ENCODE measurements at regions not wholly inside any gene's neighbourhood (a gene's known extent, or its start where the extent isn't known, plus 50 kb on each side); places are given as distances from the start of the nearest gene placed in this dataset.
"Not testable (repeated sequence)": the region's sequence is repeated elsewhere in the genome, so short reads cannot be mapped to it uniquely, and the experiment has no call there.

DNA sequence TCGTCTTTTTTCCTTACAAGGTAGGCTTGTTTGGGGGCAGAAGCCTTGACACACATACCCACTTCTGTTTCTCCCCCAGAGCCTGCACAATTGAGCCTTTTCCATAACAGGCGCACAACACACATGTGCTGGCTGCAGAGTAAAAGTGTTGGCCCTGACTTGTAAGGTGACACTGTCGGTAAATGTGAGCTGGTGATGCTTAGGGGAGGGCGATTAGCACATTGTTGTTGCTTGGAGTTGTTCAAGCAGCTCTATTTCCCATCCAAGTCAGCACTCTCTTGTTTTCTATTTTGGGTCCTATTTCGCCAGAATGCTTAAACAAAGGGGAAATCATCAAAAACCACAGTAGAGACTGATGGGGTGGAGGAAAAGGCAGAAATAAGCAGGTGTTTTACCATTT is 51.9 kb upstream of the PTPRJ start:
- no peaks in the 10 kb centered on the region for H3K9me3 ChIP-seq (ENCODE audit: control insufficient read depth, low read depth, low read length)
- 83% methylated on average over 1 of the region's 5 CpGs for WGBS (ENCODE audit: insufficient coverage, low lambda C conversion rate)

DNA sequence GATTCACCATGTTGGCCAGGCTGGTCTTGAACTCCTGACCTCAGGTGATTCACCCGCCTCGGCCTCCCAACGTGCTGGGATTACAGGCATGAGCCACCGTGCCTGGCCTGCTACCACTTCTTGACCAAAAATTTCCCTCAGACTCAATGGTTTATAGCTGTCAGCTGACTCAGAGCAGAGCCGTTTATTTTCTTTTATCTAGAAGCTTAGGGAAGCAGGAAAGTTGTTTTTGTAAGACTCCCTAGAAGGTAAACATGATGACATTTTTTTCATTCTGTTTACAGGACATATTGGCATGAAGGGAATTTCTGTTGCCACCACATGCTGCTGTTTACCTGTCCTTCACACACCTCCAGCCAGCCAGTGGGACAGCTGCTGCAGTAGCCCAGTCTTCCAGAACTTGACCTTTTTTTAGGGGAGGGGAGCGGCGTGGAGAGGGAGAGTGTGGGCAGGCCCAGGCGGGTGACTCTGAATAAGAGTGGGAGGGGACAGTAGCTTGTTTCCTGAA is 56.1 kb upstream of the PTPRJ start:
- no peaks in the 10 kb centered on the region for H3K9me3 ChIP-seq (ENCODE audit: control insufficient read depth, low read depth, low read length)
- no peak overlapping the region for H3K4me3 ChIP-seq (ENCODE audit: low read length)
- no peaks in the 10 kb centered on the region for H3K36me3 ChIP-seq (ENCODE audit: control insufficient read depth, insufficient read depth, low read length)
- no peaks in the 10 kb centered on the region for H3K4me1 ChIP-seq (ENCODE audit: control insufficient read depth, insufficient read depth, low read length)
- DNase-seq: no peak
- H3K27ac ChIP-seq (ENCODE audit: low read length): no peak overlapping the region
- no peaks in the 10 kb centered on the region for H3K27me3 ChIP-seq (ENCODE audit: control insufficient read depth, insufficient read depth, low read length)
- no CpG with 5 or more reads among the region's 8 CpGs for WGBS (ENCODE audit: insufficient coverage, low lambda C conversion rate)

More for the DNA sequence above, 51.9 kb upstream of the PTPRJ start:
- DNase-seq: no peak
- Histone ChIP-seq H3K27me3 (ENCODE audit: control insufficient read depth, insufficient read depth, low read length) (no peaks in the 10 kb centered on the region), H3K27ac (ENCODE audit: low read length) (no peak overlapping the region), H3K4me3 (ENCODE audit: low read length) (no peak overlapping the region), H3K4me1 (ENCODE audit: control insufficient read depth, insufficient read depth, low read length) (no peaks in the 10 kb centered on the region), H3K36me3 (ENCODE audit: control insufficient read depth, insufficient read depth, low read length) (no peaks in the 10 kb centered on the region)

DNA sequence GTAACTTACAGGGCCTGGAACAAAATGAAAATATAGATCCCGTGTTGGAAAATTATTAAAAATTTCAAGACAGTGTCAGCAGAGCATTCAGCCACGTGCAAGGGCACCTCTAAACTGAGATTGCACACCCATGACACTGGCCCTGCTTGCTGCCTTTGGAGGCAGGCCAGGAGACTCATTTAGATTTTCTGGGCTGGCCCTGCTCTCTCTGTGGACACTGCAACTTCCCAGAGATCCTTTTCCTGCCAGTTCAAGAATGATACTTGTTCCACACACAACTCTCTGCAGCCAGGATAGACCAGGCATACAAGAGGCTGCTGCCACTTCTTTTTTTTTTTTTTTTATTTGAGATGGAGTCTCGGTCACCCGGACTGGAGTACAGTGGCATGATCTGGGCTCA is 56.7 kb upstream of the PTPRJ start:
- no peak overlapping the region for H3K27ac ChIP-seq (ENCODE audit: low read length)
- WGBS (ENCODE audit: insufficient coverage, low lambda C conversion rate): no CpG with 5 or more reads among the region's 4 CpGs

DNA sequence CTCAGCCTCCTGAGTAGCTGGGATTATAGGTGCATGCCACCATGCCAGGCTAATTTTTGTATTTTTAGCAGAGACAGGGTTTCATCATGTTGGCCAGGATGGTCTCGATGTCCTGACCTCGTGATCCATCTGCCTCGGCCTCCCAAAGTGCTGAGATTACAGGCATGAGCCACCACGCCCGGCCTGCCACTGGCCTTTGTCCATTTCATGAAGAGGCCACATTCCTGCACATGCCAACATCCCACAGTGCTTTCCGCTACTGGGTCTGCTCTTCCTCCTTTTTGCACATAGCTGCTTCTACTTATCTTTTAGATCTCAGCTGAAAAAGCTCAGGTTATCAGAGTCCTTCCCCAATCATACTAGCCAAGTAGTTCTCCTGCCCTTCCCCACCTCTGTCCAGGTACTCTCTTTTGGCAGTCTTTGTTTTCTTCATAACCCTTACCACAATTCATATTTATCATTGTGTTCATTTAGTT is 59.2 kb upstream of the PTPRJ start:
- H3K4me1 ChIP-seq (ENCODE audit: control insufficient read depth, insufficient read depth, low read length); H3K4me3 ChIP-seq (ENCODE audit: low read length); H3K27ac ChIP-seq (ENCODE audit: low read length); H3K36me3 ChIP-seq (ENCODE audit: control insufficient read depth, insufficient read depth, low read length); H3K27me3 ChIP-seq (ENCODE audit: control insufficient read depth, insufficient read depth, low read length); H3K9me3 ChIP-seq (ENCODE audit: control insufficient read depth, low read depth, low read length); DNase-seq: not testable (repeated sequence)
- WGBS (ENCODE audit: insufficient coverage, low lambda C conversion rate): no CpG with 5 or more reads among the region's 6 CpGs

More for the DNA sequence above, 56.7 kb upstream of the PTPRJ start:
- no peaks in the 10 kb centered on the region for H3K4me1 ChIP-seq (ENCODE audit: control insufficient read depth, insufficient read depth, low read length)
- no peaks in the 10 kb centered on the region for H3K9me3 ChIP-seq (ENCODE audit: control insufficient read depth, low read depth, low read length)
- H3K4me3 ChIP-seq (ENCODE audit: low read length): no peak overlapping the region
- H3K27me3 ChIP-seq (ENCODE audit: control insufficient read depth, insufficient read depth, low read length): no peaks in the 10 kb centered on the region
- H3K36me3 ChIP-seq (ENCODE audit: control insufficient read depth, insufficient read depth, low read length): no peaks in the 10 kb centered on the region
- DNase-seq: no peak

DNA sequence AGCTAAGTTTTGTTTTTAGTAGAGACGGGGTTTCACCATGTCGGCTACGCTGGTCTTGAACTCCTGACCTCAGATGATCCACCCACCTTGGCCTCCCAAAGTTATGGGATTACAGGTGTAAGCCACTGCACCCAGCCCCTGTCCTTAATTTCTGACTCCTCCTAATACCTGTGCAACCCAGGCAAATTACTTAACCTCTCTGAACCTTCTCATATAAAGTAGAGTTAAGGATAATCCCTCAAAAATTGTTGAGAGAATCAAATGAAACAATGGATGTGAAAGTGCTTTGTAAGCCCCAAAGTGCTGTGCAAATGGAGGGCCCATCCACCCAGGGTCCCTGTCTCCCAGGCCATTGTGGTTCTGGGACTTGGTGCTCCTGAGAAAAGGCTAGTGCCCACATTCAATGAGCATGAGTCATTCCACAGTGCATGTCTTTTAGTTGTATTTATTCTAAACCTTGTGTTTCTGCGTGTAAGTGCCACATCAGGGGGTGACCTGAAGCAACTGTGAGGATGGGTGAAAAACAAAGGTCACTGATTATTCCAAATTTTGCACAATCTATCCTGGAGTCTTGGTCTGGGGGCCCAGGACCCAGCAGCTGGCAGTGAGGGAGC is 61.4 kb upstream of the PTPRJ start:
- DNase-seq: no peak
- no peaks in the 10 kb centered on the region for H3K27me3 ChIP-seq (ENCODE audit: control insufficient read depth, insufficient read depth, low read length)
- WGBS (ENCODE audit: insufficient coverage, low lambda C conversion rate): no CpG with 5 or more reads among the region's 4 CpGs
- H3K4me1 ChIP-seq (ENCODE audit: control insufficient read depth, insufficient read depth, low read length): peaks cover 18% of the 10 kb centered on the region
- no peak overlapping the region for H3K4me3 ChIP-seq (ENCODE audit: low read length)
- H3K27ac ChIP-seq (ENCODE audit: low read length): no peak overlapping the region
- H3K9me3 ChIP-seq (ENCODE audit: control insufficient read depth, low read depth, low read length): no peaks in the 10 kb centered on the region
- H3K36me3 ChIP-seq (ENCODE audit: control insufficient read depth, insufficient read depth, low read length): no peaks in the 10 kb centered on the region

DNA sequence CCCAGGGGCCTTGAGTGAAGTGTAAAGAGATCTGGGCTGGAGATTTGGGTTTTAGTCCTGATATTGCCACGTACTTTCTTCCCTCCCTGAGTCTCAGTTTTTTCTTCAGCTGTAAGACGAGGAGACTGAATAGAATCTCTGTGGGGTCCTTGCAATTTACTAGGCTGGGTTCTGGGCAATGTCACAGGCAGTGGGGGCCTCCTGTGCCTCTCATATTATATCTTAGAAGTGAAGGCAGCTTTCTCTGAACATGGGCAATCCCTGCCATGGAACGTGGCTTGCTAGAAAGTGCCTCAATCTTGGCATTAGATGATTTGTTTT is 62.0 kb upstream of the PTPRJ start:
- H3K9me3 ChIP-seq (ENCODE audit: control insufficient read depth, low read depth, low read length): no peaks in the 10 kb centered on the region
- H3K4me1 ChIP-seq (ENCODE audit: control insufficient read depth, insufficient read depth, low read length): peaks cover 18% of the 10 kb centered on the region
- no peaks in the 10 kb centered on the region for H3K27me3 ChIP-seq (ENCODE audit: control insufficient read depth, insufficient read depth, low read length)
- no peak for DNase-seq
- no peaks in the 10 kb centered on the region for H3K36me3 ChIP-seq (ENCODE audit: control insufficient read depth, insufficient read depth, low read length)
- no peak overlapping the region for H3K4me3 ChIP-seq (ENCODE audit: low read length)
- WGBS (ENCODE audit: insufficient coverage, low lambda C conversion rate): no CpG with 5 or more reads among the region's 3 CpGs
- peak overlapping the region; percentile 50 for H3K27ac ChIP-seq (ENCODE audit: low read length)

DNA sequence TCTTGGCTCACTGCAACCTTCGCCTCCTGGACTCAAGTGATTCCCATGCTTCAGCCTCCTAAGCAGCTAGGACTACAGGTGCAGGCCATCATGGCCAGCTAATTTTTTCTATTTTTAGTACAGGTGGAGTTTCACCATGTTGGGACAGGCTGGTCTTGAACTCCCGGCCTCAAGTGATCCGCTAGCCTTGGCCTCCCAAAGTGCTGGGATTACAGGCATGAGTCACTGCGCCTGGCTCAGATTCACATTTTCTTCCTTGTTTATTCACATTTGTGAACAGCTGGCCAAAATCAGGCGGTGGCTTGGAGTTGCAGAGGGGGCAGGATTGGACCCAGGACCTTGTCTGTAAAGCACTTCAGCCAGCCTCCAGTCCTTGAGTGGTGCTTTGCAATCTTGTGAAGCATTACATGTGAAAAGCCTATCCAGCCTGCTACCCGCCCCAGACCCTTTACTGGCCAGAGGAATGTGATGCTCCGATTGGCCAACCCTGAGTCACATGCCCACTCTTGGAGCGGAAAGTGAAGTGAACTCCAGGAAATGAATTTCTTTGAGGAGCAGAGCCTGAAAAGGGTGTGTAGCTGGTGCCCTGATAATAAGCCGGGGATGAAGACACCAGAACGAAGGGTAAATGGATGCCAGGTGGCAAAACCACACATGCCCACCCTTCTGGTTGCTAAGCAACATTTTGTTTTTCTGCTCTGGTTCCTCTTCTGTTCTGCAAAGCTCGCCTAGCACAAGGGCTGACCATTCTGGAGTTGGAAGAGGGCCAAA is 62.6 kb upstream of the PTPRJ start:
- H3K4me1 ChIP-seq (ENCODE audit: control insufficient read depth, insufficient read depth, low read length): peaks cover 18% of the 10 kb centered on the region
- H3K36me3 ChIP-seq (ENCODE audit: control insufficient read depth, insufficient read depth, low read length): no peaks in the 10 kb centered on the region
- H3K27me3 ChIP-seq (ENCODE audit: control insufficient read depth, insufficient read depth, low read length): no peaks in the 10 kb centered on the region
- DNase-seq: peak; percentile 61 to 70
- H3K27ac ChIP-seq (ENCODE audit: low read length): peak overlapping the region; percentile 50
- no peaks in the 10 kb centered on the region for H3K9me3 ChIP-seq (ENCODE audit: control insufficient read depth, low read depth, low read length)
- no peak overlapping the region for H3K4me3 ChIP-seq (ENCODE audit: low read length)
- WGBS (ENCODE audit: insufficient coverage, low lambda C conversion rate): no CpG with 5 or more reads among the region's 11 CpGs

DNA sequence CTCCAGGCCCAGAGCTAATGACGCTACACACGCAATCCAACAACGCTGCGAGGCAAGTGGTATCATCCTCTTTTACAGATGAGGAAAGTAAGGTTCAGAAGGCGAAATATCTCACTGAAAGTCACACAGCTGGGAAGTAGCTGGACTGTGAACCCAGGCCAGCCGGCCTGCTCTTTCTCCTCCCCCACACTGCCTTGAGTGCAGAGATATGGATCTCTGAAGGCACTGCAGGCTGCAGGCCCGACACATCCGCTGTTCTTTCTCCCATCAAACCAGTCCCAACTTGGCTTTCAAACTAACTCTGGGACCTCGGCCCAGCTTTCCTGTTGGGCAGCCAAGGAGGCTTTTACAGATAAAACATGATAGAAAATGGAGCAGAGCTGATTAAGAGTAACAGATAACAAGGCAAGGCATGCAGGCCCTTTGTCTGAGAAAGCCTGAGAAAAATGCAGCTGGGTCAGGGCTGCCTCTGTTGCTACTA is 64.0 kb upstream of the PTPRJ start:
- Histone ChIP-seq H3K27me3 (ENCODE audit: control insufficient read depth, insufficient read depth, low read length) (no peaks in the 10 kb centered on the region), H3K4me1 (ENCODE audit: control insufficient read depth, insufficient read depth, low read length) (peaks cover 18% of the 10 kb centered on the region), H3K36me3 (ENCODE audit: control insufficient read depth, insufficient read depth, low read length) (no peaks in the 10 kb centered on the region), H3K9me3 (ENCODE audit: control insufficient read depth, low read depth, low read length) (no peaks in the 10 kb centered on the region), H3K27ac (ENCODE audit: low read length) (peak overlapping the region; percentile 1), H3K4me3 (ENCODE audit: low read length) (no peak overlapping the region)
- peak; percentile 48 to 62 for DNase-seq
- no CpG with 5 or more reads among the region's 9 CpGs for WGBS (ENCODE audit: insufficient coverage, low lambda C conversion rate)

DNA sequence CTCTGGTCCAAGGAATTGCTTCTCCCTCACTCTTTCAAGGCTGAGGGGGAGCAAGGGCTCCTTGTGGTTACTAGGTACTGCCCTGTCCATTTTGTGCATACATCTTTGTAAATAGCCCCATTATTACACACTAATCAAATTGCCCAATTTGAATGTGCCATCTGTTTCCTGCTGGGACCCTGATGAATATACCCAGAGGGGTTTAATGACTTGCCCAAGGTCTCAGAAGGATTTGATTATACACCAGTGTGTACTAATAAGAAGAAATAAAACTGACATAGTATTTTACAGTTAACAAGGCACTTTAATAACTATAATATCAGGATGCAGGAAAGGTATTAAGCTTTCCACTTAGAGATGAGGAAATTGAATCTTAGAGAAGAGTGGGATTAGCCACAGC is 64.6 kb upstream of the PTPRJ start:
- Histone ChIP-seq H3K4me1 (ENCODE audit: control insufficient read depth, insufficient read depth, low read length) (peaks cover 18% of the 10 kb centered on the region), H3K27ac (ENCODE audit: low read length) (peak overlapping the region; percentile 1)
- DNase-seq: no peak

DNA sequence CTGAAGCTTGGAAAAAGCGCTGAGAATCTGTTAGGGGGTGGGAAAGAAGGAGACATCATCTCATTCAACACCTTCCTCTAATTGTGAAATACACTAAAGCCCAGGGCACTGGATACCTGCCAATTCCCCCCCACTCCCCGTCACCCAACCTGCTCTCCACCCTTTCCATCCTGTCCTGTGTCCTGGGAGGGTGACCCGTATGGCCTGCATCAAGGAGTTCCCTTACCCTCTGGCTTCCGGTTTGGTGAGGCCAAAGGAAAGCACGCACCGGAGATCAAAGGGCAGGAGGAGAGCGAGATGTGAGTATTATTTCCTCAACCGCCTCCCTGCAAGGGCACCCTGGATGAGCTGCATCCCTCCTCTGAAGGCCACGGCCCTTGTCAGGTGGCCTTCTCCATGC is 65.0 kb upstream of the PTPRJ start:
- peaks cover 18% of the 10 kb centered on the region for H3K4me1 ChIP-seq (ENCODE audit: control insufficient read depth, insufficient read depth, low read length)
- no peak overlapping the region for H3K27ac ChIP-seq (ENCODE audit: low read length)
- WGBS (ENCODE audit: insufficient coverage, low lambda C conversion rate): no CpG with 5 or more reads among the region's 9 CpGs
- DNase-seq: peak; percentile 23 to 74
- no peaks in the 10 kb centered on the region for H3K27me3 ChIP-seq (ENCODE audit: control insufficient read depth, insufficient read depth, low read length)
- no peak overlapping the region for H3K4me3 ChIP-seq (ENCODE audit: low read length)
- no peaks in the 10 kb centered on the region for H3K9me3 ChIP-seq (ENCODE audit: control insufficient read depth, low read depth, low read length)
- H3K36me3 ChIP-seq (ENCODE audit: control insufficient read depth, insufficient read depth, low read length): no peaks in the 10 kb centered on the region

More for the DNA sequence above, 64.6 kb upstream of the PTPRJ start:
- H3K9me3 ChIP-seq (ENCODE audit: control insufficient read depth, low read depth, low read length): no peaks in the 10 kb centered on the region
- no peak overlapping the region for H3K4me3 ChIP-seq (ENCODE audit: low read length)
- H3K36me3 ChIP-seq (ENCODE audit: control insufficient read depth, insufficient read depth, low read length): no peaks in the 10 kb centered on the region
- no peaks in the 10 kb centered on the region for H3K27me3 ChIP-seq (ENCODE audit: control insufficient read depth, insufficient read depth, low read length)

Data from large intestine (tissue), 3 donors.